Kidney (tissue), 13 donors: ENCODE measurements at regions not wholly inside any gene's neighbourhood (a gene's known extent, or its start where the extent isn't known, plus 50 kb on each side); places are given as distances from the start of the nearest gene placed in this dataset.

ENCODE experiments used
- DNase-seq, 5 donors: peaks; one replicate each; pipeline ENCODE4 v3.0.0-alpha.2; 2013 to 2020
- FAIRE-seq: peaks from 2 replicates; lab custom pipeline; 2012; peaks lifted over from hg19 to GRCh38; lab: Jason Lieb, UNC
- H3K27ac ChIP-seq, 2 donors: one replicate each; pipeline ENCODE4 v1.7.0; 2013; ENCODE audit warnings: low read depth in 2 of 2, low read length in 2 of 2, inconsistent platforms in 1 of 2
- H3K27me3 ChIP-seq: one replicate; pipeline ENCODE4 v1.7.1; 2013; ENCODE audit warnings: low read length, inconsistent platforms; ENCODE audit not compliant: control insufficient read depth, insufficient read depth
- H3K36me3 ChIP-seq, 3 donors: one replicate each; pipeline versions ENCODE4 v1.7.0 to v1.7.1; 2013; ENCODE audit warnings: low read length in 3 of 3, control low read depth in 1 of 3, inconsistent platforms in 1 of 3; ENCODE audit not compliant: insufficient read depth in 3 of 3, control insufficient read depth in 2 of 3
- H3K4me1 ChIP-seq, 3 donors: one replicate each; pipeline versions ENCODE4 v1.7.0 to v1.7.1; 2013; ENCODE audit warnings: low read length in 3 of 3, inconsistent platforms in 1 of 3, low read depth in 1 of 3; ENCODE audit not compliant: control insufficient read depth in 2 of 3, insufficient read depth in 2 of 3
- H3K4me3 ChIP-seq, 3 donors: one replicate each; pipeline versions ENCODE4 v1.7.0 to v1.8.1; 2013; ENCODE audit warnings: low read length in 3 of 3, control low read depth in 1 of 3, inconsistent platforms in 1 of 3
- H3K9ac ChIP-seq, 3 donors: one replicate each; pipeline versions ENCODE4 v1.7.0 to v1.7.1; 2013; ENCODE audit warnings: low read length in 3 of 3, control low read depth in 1 of 3, inconsistent platforms in 1 of 3
- H3K9me3 ChIP-seq, 3 donors: one replicate each; pipeline versions ENCODE4 v1.7.0 to v1.7.1; 2013; ENCODE audit warnings: low read length in 3 of 3, control low read depth in 1 of 3, inconsistent platforms in 1 of 3; ENCODE audit not compliant: control insufficient read depth in 2 of 3, insufficient read depth in 1 of 3
- CTCF ChIP-seq: IDR thresholded peaks from 3 replicates; pipeline ENCODE4 v1.5.1; 2012; ENCODE audit warnings: mild to moderate bottlenecking, moderate library complexity, borderline replicate concordance; ENCODE audit not compliant: insufficient read depth; ENCODE audit errors: extremely low read depth
- intact Hi-C: fragments of 100-400 bp; cut with DNase I; formaldehyde crosslinking; loops from one replicate; pipeline ENCODE4 v1.11.1; 2022
- donor health status: control.
- donor health status: control.
- donor health status: control.
- donor health status: control.
- donor health status: control.
- donor health status: DM: yes; HTN: yes; CAD: no.
- donor health status: Normal renal cell carcinoma (clear cell type).

- Histone ChIP-seq H3K4me1 (no peaks in the 10 kb centered on the region), H3K9me3 (no peaks in the 10 kb centered on the region), H3K9ac (no peak overlapping the region), H3K27ac (no peak overlapping the region), H3K4me3 (no peak overlapping the region), H3K36me3 (no peaks in the 10 kb centered on the region), H3K27me3 (no peaks in the 10 kb centered on the region)
- no peak for TF ChIP-seq CTCF
- intact Hi-C loops, result no loop called here
- FAIRE-seq (no peak), DNase-seq (no peak)
These were observed 370.0 kb downstream of the HS3ST3B1 start for GRCh38 chr17:14670861-14671260.

DNA sequence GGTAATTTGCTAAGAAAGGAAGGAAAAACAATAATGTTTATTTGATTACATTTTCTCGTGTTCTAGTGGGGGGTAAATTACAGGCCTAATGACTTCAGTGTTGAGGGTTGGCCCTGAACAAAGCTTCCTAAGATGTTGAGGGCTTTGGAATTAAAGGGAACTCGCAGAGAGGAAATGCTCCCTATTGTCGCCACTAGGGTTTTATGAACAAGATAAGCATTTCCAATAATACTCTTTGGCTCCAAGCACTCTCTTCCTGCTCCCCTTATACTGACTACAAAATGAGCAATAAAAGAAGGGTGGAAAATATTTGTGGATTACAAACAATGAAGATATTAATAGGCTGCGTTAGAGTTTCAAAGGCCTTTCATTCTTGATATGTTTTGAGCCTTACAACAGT is 363.6 kb downstream of the HS3ST3B1 start:
- Histone ChIP-seq H3K9me3 (no peaks in the 10 kb centered on the region), H3K36me3 (no peaks in the 10 kb centered on the region), H3K4me1 (peaks cover 0 to 6% (median 0%) of the 10 kb centered on the region in 3 donors), H3K27ac (no peak overlapping the region), H3K9ac (no peak overlapping the region), H3K27me3 (no peaks in the 10 kb centered on the region), H3K4me3 (no peak overlapping the region)
- DNase-seq (no peak), FAIRE-seq (no peak)
- no peak for TF ChIP-seq CTCF
- intact Hi-C loops, result no loop called here

GRCh38 chr17:14641117-14641516 is 340.2 kb downstream of the HS3ST3B1 start:
- H3K27ac ChIP-seq, result no peak overlapping the region
- FAIRE-seq (no peak), DNase-seq (no peak)
- no peak overlapping the region for H3K9ac ChIP-seq
- H3K4me1 ChIP-seq, result no peaks in the 10 kb centered on the region
- H3K36me3 ChIP-seq, result no peaks in the 10 kb centered on the region
- intact Hi-C loops, result no loop called here
- H3K9me3 ChIP-seq, result no peaks in the 10 kb centered on the region
- no peaks in the 10 kb centered on the region for H3K27me3 ChIP-seq
- no peak overlapping the region for H3K4me3 ChIP-seq
- no peak for TF ChIP-seq CTCF

- Histone ChIP-seq H3K9me3 (no peaks in the 10 kb centered on the region), H3K27me3 (no peaks in the 10 kb centered on the region), H3K4me1 (no peaks in the 10 kb centered on the region), H3K36me3 (no peaks in the 10 kb centered on the region), H3K9ac (no peak overlapping the region), H3K27ac (no peak overlapping the region), H3K4me3 (no peak overlapping the region)
- no peak for DNase-seq
- no peak for TF ChIP-seq CTCF
- intact Hi-C loops, result no loop called here
- no peak for FAIRE-seq
These were observed 336.4 kb downstream of the HS3ST3B1 start for GRCh38 chr17:14637260-14637659.
